DND-41 (cell line): ENCODE measurements at regions not wholly inside any gene's neighbourhood (a gene's known extent, or its start where the extent isn't known, plus 50 kb on each side); places are given as distances from the start of the nearest gene placed in this dataset.

ENCODE experiments used
- ATAC-seq: fragments of 200-7000 bp; cut with Tn5 transposase; 3 replicates; pipeline ENCODE4 v1.9.1; 2021; ENCODE audit warnings: low read depth; ENCODE audit not compliant: insufficient read depth
- DNase-seq: peaks from one replicate; pipeline ENCODE4 v3.0.0-alpha.2; 2020
- H2AFZ ChIP-seq: 2 replicates; pipeline ENCODE4 v1.6.0; 2012; ENCODE audit warnings: low read depth, low read length
- H3K27ac ChIP-seq: 2 replicates; pipeline ENCODE4 v1.5.1; 2012; ENCODE audit warnings: low read length, inconsistent platforms
- H3K27me3 ChIP-seq: fragments of 200-600 bp; sonication (generic); 2 replicates; pipeline ENCODE4 v1.6.0; 2012; ENCODE audit warnings: low read length, mild to moderate bottlenecking, inconsistent platforms; ENCODE audit not compliant: insufficient read depth, poor library complexity
- H3K36me3 ChIP-seq: 2 replicates; pipeline ENCODE4 v1.5.1; 2012; ENCODE audit warnings: low read length, inconsistent platforms; ENCODE audit not compliant: insufficient read depth
- H3K4me1 ChIP-seq: 2 replicates; pipeline ENCODE4 v1.5.1; 2012; ENCODE audit warnings: mild to moderate bottlenecking, low read length; ENCODE audit not compliant: insufficient read depth
- H3K4me2 ChIP-seq: 2 replicates; pipeline ENCODE4 v1.6.0; 2012; ENCODE audit warnings: mild to moderate bottlenecking, moderate library complexity, low read length, inconsistent platforms; ENCODE audit not compliant: insufficient read depth
- H3K4me3 ChIP-seq, 2 experiments: fragments of 200-600 bp in 1 of 2; shearing (Covaris generic) in 1 of 2; 2 replicates each; pipeline ENCODE4 v1.5.1; 2012 to 2016; ENCODE audit warnings: inconsistent platforms in 2 of 2, low read length in 2 of 2, mild to moderate bottlenecking in 2 of 2, low read depth in 1 of 2, moderate library complexity in 1 of 2
- H3K79me2 ChIP-seq: 2 replicates; pipeline ENCODE4 v1.6.0; 2012; ENCODE audit warnings: low read length, inconsistent platforms; ENCODE audit not compliant: insufficient read depth
- H3K9ac ChIP-seq: 2 replicates; pipeline ENCODE4 v1.6.0; 2012; ENCODE audit warnings: low read depth, mild to moderate bottlenecking, inconsistent platforms, low read length, moderate library complexity
- H3K9me3 ChIP-seq: 2 replicates; pipeline ENCODE4 v1.5.1; 2012; ENCODE audit warnings: low read length, moderate library complexity, mild to moderate bottlenecking, inconsistent platforms; ENCODE audit not compliant: insufficient read depth, severe bottlenecking
- H4K20me1 ChIP-seq: 2 replicates; pipeline ENCODE4 v1.6.0; 2012; ENCODE audit warnings: low read length; ENCODE audit not compliant: insufficient read depth
- CTCF ChIP-seq: IDR thresholded peaks from 2 replicates; pipeline ENCODE4 v1.5.1; 2012; ENCODE audit warnings: borderline replicate concordance, low read length, moderate library complexity, mild to moderate bottlenecking; ENCODE audit not compliant: poor library complexity, severe bottlenecking; ENCODE audit errors: extremely low read depth
- EZH2 ChIP-seq: IDR thresholded peaks from 3 replicates; pipeline ENCODE4 v1.6.1; 2012; ENCODE audit warnings: borderline replicate concordance, low read depth, mild to moderate bottlenecking, moderate library complexity, low read length, inconsistent platforms; ENCODE audit not compliant: severe bottlenecking

DNA sequence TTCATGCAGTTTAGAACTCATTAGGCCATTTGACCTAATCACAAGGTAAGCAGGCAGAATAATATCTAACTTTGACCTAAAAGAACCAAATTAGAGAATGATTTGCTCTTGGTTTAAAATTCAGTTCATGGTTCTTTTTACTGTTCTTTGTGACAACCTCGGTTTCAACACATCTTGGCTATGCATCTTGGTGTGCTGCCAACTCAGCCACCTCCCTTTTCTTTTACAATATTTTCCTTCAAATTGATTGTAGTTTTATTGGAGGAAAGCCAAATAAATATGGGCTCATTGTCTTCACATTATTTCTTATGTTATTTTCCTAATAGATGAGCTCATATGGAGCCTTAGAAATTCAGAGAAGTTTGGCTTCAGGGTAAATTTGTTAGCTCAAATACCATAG is 338.3 kb downstream of the SIPA1L2 start:
- Histone ChIP-seq H3K4me2 (no peak overlapping the region), H3K27me3 (no peaks in the 10 kb centered on the region), H4K20me1 (no peaks in the 10 kb centered on the region), H3K27ac (no peak overlapping the region), H3K9ac (no peak overlapping the region), H3K4me1 (peaks cover 7% of the 10 kb centered on the region; the same call in 1 of the 2 replicates), H3K36me3 (no peaks in the 10 kb centered on the region), H2AFZ (no peak overlapping the region), H3K4me3 (no peak overlapping the region), H3K9me3 (no peaks in the 10 kb centered on the region), H3K79me2 (no peaks in the 10 kb centered on the region)
- no peak for ATAC-seq
- TF ChIP-seq EZH2 (no peak), CTCF (no peak)
- DNase-seq = no peak

DNA sequence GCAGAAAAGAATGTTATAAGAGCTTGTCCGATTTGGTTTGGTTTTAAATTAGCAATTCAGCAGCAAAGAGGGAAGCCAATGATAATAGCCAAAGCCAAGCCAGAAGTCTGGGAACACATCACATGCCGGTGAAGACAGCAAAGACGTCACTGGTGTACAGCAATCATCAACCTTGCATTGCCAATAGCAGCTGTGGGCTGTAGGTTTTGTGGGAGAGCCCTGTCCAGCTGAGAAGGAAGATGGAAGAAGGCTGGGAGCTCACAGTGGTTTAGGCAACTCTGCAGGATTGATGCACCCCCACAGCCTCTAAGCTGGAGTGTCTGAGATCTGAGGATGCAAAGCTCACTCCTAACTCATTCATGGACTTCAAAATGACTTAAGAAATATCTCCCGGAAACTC is 338.7 kb downstream of the SIPA1L2 start:
- no peak for DNase-seq

GRCh38 chr1:232290570-232290969 is 339.4 kb downstream of the SIPA1L2 start:
- Histone ChIP-seq H3K27ac (no peak overlapping the region), H3K9ac (no peak overlapping the region), H4K20me1 (no peaks in the 10 kb centered on the region), H2AFZ (no peak overlapping the region), H3K9me3 (no peaks in the 10 kb centered on the region), H3K4me2 (no peak overlapping the region), H3K4me3 (no peak overlapping the region), H3K4me1 (peaks cover 7% of the 10 kb centered on the region; the same call in 1 of the 2 replicates), H3K79me2 (no peaks in the 10 kb centered on the region), H3K27me3 (no peaks in the 10 kb centered on the region), H3K36me3 (no peaks in the 10 kb centered on the region)
- ATAC-seq = no peak
- DNase-seq = no peak
- TF ChIP-seq EZH2 = no peak
- no peak for TF ChIP-seq CTCF

More for the DNA sequence above, 338.7 kb downstream of the SIPA1L2 start:
- Histone ChIP-seq H3K27me3 (no peaks in the 10 kb centered on the region), H3K4me3 (no peak overlapping the region), H3K9ac (no peak overlapping the region), H3K79me2 (no peaks in the 10 kb centered on the region), H2AFZ (no peak overlapping the region), H3K36me3 (no peaks in the 10 kb centered on the region), H3K4me1 (peaks cover 7% of the 10 kb centered on the region; the same call in 1 of the 2 replicates), H3K9me3 (no peaks in the 10 kb centered on the region), H3K4me2 (no peak overlapping the region), H4K20me1 (no peaks in the 10 kb centered on the region), H3K27ac (no peak overlapping the region)
- TF ChIP-seq CTCF (no peak), EZH2 (no peak)
- ATAC-seq = no peak
